ENCODE measurements at regions not wholly inside any gene's neighbourhood (a gene's known extent, or its start where the extent isn't known, plus 50 kb on each side); places are given as distances from the start of the nearest gene placed in this dataset.

GRCh38 chr4:117941611-117942010 is 92.7 kb upstream of the NDST3 start:
- H3K79me2 ChIP-seq (ENCODE audit: low read depth), result no peaks in the 10 kb centered on the region
- BruUV-seq (replicated peaks), result no TSS peak
- H3K9me2 ChIP-seq (ENCODE audit: insufficient read depth), result no peaks in the 10 kb centered on the region
- intact Hi-C loops (cut with micrococcal nuclease; ENCODE audit: unreplicated experiment), result no loop called here
- no peak overlapping the region for H3K4me3 ChIP-seq
- no peak overlapping the region for H3K4me2 ChIP-seq
- no peak for DNase-seq
- ChIA-PET POLR2A (ENCODE audit: unreplicated experiment) (no interaction called here), CTCF (no interaction called here)
- H3K4me1 ChIP-seq (replicated peaks; ENCODE audit: insufficient read depth), result no peaks in the 10 kb centered on the region
- H2AFZ ChIP-seq, result no peak overlapping the region
- no peaks in the 10 kb centered on the region for H4K20me1 ChIP-seq (ENCODE audit: insufficient read depth)
- no peaks in the 10 kb centered on the region for H3F3A ChIP-seq (ENCODE audit: insufficient read depth, low read depth)
- H3K27ac ChIP-seq, result no peak overlapping the region
- TF ChIP-seq CTCF (conservative IDR thresholded peaks at IDR 0.05), result no peak
- no peak for TF ChIP-seq EZH2 (IDR thresholded peaks at IDR 0.05; ENCODE audit: low read depth)
- H3K36me3 ChIP-seq (ENCODE audit: low read depth), result no peaks in the 10 kb centered on the region
- H3K27me3 ChIP-seq (ENCODE audit: insufficient read depth, low read depth), result no peaks in the 10 kb centered on the region
- no peaks in the 10 kb centered on the region for H3K9me3 ChIP-seq (ENCODE audit: insufficient read depth, low read depth)

DNA sequence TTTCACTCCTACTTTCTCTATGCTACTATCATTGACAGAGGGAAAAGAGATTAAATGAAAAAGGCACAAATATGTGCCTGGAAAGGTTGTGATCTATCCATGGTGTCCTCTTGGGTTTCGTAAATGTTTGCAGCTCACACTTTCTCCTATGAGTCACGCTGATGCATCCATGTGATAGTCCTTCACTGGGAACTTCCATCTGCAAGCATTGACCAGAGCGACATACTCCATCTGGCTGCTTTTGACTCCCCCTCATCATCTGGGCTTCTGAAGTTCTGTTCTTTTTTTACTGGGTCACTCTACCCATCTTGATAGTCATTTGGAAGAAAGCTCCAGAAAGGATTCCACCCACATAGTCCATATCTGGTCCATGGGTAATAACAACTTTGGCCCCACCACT is 84.7 kb upstream of the NDST3 start:
- H3K4me1 ChIP-seq (replicated peaks; ENCODE audit: insufficient read depth), result no peaks in the 10 kb centered on the region
- H3K4me3 ChIP-seq, result no peak overlapping the region
- no peaks in the 10 kb centered on the region for H3F3A ChIP-seq (ENCODE audit: insufficient read depth, low read depth)
- no peak overlapping the region for H3K4me2 ChIP-seq
- POLR2A ChIA-PET (ENCODE audit: unreplicated experiment), result no interaction called here
- BruUV-seq (replicated peaks), result no TSS peak
- H3K27me3 ChIP-seq (ENCODE audit: insufficient read depth, low read depth), result no peaks in the 10 kb centered on the region
- TF ChIP-seq CTCF (conservative IDR thresholded peaks at IDR 0.05), result no peak
- TF ChIP-seq EZH2 (IDR thresholded peaks at IDR 0.05; ENCODE audit: low read depth), result no peak
- DNase-seq, result no peak
- CTCF ChIA-PET, result no interaction called here
- no peaks in the 10 kb centered on the region for H3K79me2 ChIP-seq (ENCODE audit: low read depth)
- intact Hi-C loops (cut with micrococcal nuclease; ENCODE audit: unreplicated experiment), result no loop called here
- H3K36me3 ChIP-seq (ENCODE audit: low read depth), result no peaks in the 10 kb centered on the region
- no peak overlapping the region for H3K27ac ChIP-seq
- no peaks in the 10 kb centered on the region for H4K20me1 ChIP-seq (ENCODE audit: insufficient read depth)
- H3K9me2 ChIP-seq (ENCODE audit: insufficient read depth), result no peaks in the 10 kb centered on the region
- no peaks in the 10 kb centered on the region for H3K9me3 ChIP-seq (ENCODE audit: insufficient read depth, low read depth)
- H2AFZ ChIP-seq, result no peak overlapping the region

- Histone ChIP-seq H3K36me3 (ENCODE audit: low read depth) (no peaks in the 10 kb centered on the region), H3K4me1 (replicated peaks; ENCODE audit: insufficient read depth) (no peaks in the 10 kb centered on the region), H3K79me2 (ENCODE audit: low read depth) (no peaks in the 10 kb centered on the region), H4K20me1 (ENCODE audit: insufficient read depth) (no peaks in the 10 kb centered on the region), H3K27ac (no peak overlapping the region), H3K27me3 (ENCODE audit: insufficient read depth, low read depth) (no peaks in the 10 kb centered on the region), H3F3A (ENCODE audit: insufficient read depth, low read depth) (no peaks in the 10 kb centered on the region), H3K9me2 (ENCODE audit: insufficient read depth) (no peaks in the 10 kb centered on the region), H3K4me3 (no peak overlapping the region), H3K4me2 (no peak overlapping the region), H2AFZ (no peak overlapping the region), H3K9me3 (ENCODE audit: insufficient read depth, low read depth) (no peaks in the 10 kb centered on the region)
- DNase-seq, result no peak
- TF ChIP-seq EZH2 (IDR thresholded peaks at IDR 0.05; ENCODE audit: low read depth) (no peak), CTCF (conservative IDR thresholded peaks at IDR 0.05) (no peak)
- intact Hi-C loops (cut with micrococcal nuclease; ENCODE audit: unreplicated experiment), result no loop called here
- POLR2A ChIA-PET (ENCODE audit: unreplicated experiment), result no interaction called here
- CTCF ChIA-PET, result no interaction called here
- no TSS peak for BruUV-seq (replicated peaks)
Measured at GRCh38 chr4:117957571-117957970, 76.7 kb upstream of the NDST3 start.

Data from PC-9 (cell line).